HEK293 (cell line): ENCODE measurements at regions not wholly inside any gene's neighbourhood (a gene's known extent, or its start where the extent isn't known, plus 50 kb on each side); places are given as distances from the start of the nearest gene placed in this dataset.

ENCODE experiments used
- BCL11B ChIP-seq: fragments of 450-650 bp; formaldehyde crosslinking; IDR thresholded peaks from 2 replicates; pipeline ENCODE4 v1.5.1; 2016; ENCODE audit warnings: low read depth, missing biosample characterization, missing genetic modification characterization
- HOXD13 ChIP-seq: sonication (generic); formaldehyde crosslinking; IDR thresholded peaks from 2 replicates; pipeline ENCODE4 v1.8.0; 2022; ENCODE audit warnings: missing genetic modification reagents, borderline replicate concordance
- PATZ1 ChIP-seq: fragments of 450-650 bp; formaldehyde crosslinking; IDR thresholded peaks from 2 replicates; pipeline ENCODE4 v1.5.1; 2016; ENCODE audit warnings: missing biosample characterization, missing genetic modification characterization
- TCF7L2 ChIP-seq: IDR thresholded peaks from 2 replicates; pipeline ENCODE4 v1.6.1; 2011; ENCODE audit warnings: low read depth, mild to moderate bottlenecking, inconsistent platforms, low read length, moderate library complexity, borderline replicate concordance
- ZBTB49 ChIP-seq: fragments of 450-650 bp; formaldehyde crosslinking; IDR thresholded peaks from 2 replicates; pipeline ENCODE4 v1.5.1; 2016; ENCODE audit warnings: missing biosample characterization, missing genetic modification characterization, low read depth
- ZNF157 ChIP-seq: fragments of 450-650 bp; formaldehyde crosslinking; IDR thresholded peaks from 2 replicates; pipeline ENCODE4 v1.5.1; 2016; ENCODE audit warnings: missing biosample characterization, missing genetic modification characterization
- ZNF239 ChIP-seq: fragments of 450-650 bp; formaldehyde crosslinking; IDR thresholded peaks from 2 replicates; pipeline ENCODE4 v1.5.1; 2016; ENCODE audit warnings: missing biosample characterization, missing genetic modification characterization
- ZNF510 ChIP-seq: fragments of 450-650 bp; formaldehyde crosslinking; IDR thresholded peaks from 2 replicates; pipeline ENCODE4 v1.5.1; 2018; ENCODE audit warnings: mild to moderate bottlenecking, missing genetic modification characterization, missing biosample characterization; ENCODE audit not compliant: insufficient replicate concordance
- ZNF558 ChIP-seq: fragments of 450-650 bp; formaldehyde crosslinking; IDR thresholded peaks from 2 replicates; pipeline ENCODE4 v1.5.1; 2016; ENCODE audit warnings: missing biosample characterization, missing genetic modification characterization
- ZNF785 ChIP-seq: fragments of 450-650 bp; formaldehyde crosslinking; IDR thresholded peaks from 2 replicates; pipeline ENCODE4 v1.5.1; 2016; ENCODE audit warnings: missing biosample characterization, missing genetic modification characterization
- ZNF792 ChIP-seq: fragments of 450-650 bp; formaldehyde crosslinking; IDR thresholded peaks from 2 replicates; pipeline ENCODE4 v1.5.1; 2016; ENCODE audit warnings: missing biosample characterization, missing genetic modification characterization
- TF ChIP-seq, protein P1 (sequence below): fragments of 450-650 bp; formaldehyde crosslinking; IDR thresholded peaks from 2 replicates; pipeline ENCODE4 v1.5.1; 2016; ENCODE audit warnings: missing biosample characterization, missing genetic modification characterization

GRCh38 chr2:217364224-217364623 is 504.4 kb upstream of the TNP1 start:
- TF ChIP-seq BCL11B (tag by site-specific recombination) = no peak
- no peak for TF ChIP-seq PATZ1 (tag by site-specific recombination)
- no peak for TF ChIP-seq ZNF792 (tag by site-specific recombination)
- TF ChIP-seq, protein P1, sequence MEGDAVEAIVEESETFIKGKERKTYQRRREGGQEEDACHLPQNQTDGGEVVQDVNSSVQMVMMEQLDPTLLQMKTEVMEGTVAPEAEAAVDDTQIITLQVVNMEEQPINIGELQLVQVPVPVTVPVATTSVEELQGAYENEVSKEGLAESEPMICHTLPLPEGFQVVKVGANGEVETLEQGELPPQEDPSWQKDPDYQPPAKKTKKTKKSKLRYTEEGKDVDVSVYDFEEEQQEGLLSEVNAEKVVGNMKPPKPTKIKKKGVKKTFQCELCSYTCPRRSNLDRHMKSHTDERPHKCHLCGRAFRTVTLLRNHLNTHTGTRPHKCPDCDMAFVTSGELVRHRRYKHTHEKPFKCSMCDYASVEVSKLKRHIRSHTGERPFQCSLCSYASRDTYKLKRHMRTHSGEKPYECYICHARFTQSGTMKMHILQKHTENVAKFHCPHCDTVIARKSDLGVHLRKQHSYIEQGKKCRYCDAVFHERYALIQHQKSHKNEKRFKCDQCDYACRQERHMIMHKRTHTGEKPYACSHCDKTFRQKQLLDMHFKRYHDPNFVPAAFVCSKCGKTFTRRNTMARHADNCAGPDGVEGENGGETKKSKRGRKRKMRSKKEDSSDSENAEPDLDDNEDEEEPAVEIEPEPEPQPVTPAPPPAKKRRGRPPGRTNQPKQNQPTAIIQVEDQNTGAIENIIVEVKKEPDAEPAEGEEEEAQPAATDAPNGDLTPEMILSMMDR (tag by site-specific recombination) = no peak
- TF ChIP-seq TCF7L2 = no peak
- TF ChIP-seq ZBTB49 (tag by site-specific recombination) = no peak
- no peak for TF ChIP-seq HOXD13
- TF ChIP-seq ZNF239 (tag by site-specific recombination) = no peak
- TF ChIP-seq ZNF157 (tag by site-specific recombination) = no peak
- TF ChIP-seq ZNF785 (tag by site-specific recombination) = no peak
- no peak for TF ChIP-seq ZNF558
- TF ChIP-seq ZNF510 (tag by site-specific recombination) = no peak
